HFFc6 (cell line): ENCODE measurements at regions not wholly inside any gene's neighbourhood (a gene's known extent, or its start where the extent isn't known, plus 50 kb on each side); places are given as distances from the start of the nearest gene placed in this dataset.

ENCODE experiments used
- DNase-seq: peaks from one replicate; pipeline ENCODE4 v3.0.0-alpha.2; 2018
- H3K27ac Mint-ChIP-seq: 2 replicates; pipeline ENCODE4 v1.8.0; 2020; ENCODE audit warnings: mild to moderate bottlenecking, mixed read lengths
- H3K27me3 Mint-ChIP-seq: 2 replicates; pipeline ENCODE4 v1.8.0; 2021; ENCODE audit warnings: mild to moderate bottlenecking, moderate library complexity, mixed read lengths; ENCODE audit not compliant: insufficient read depth
- H3K36me3 Mint-ChIP-seq: 2 replicates; pipeline ENCODE4 v1.8.0; 2021; ENCODE audit warnings: low read depth, mixed read lengths
- H3K4me1 Mint-ChIP-seq: 2 replicates; pipeline ENCODE4 v1.8.0; 2020; ENCODE audit warnings: low read depth, mixed read lengths
- H3K4me3 Mint-ChIP-seq: 2 replicates; pipeline ENCODE4 v1.8.0; 2020; ENCODE audit warnings: mild to moderate bottlenecking, moderate library complexity, mixed read lengths
- H3K9me3 Mint-ChIP-seq: 2 replicates; pipeline ENCODE4 v1.8.0; 2020; ENCODE audit warnings: mild to moderate bottlenecking, mixed read lengths
- TF ChIP-seq, protein P1 (sequence below): fragments of 200-600 bp; sonication (generic); IDR thresholded peaks from 2 replicates; pipeline ENCODE4 v1.5.0; 2021; ENCODE audit warnings: antibody characterized with exemption, mild to moderate bottlenecking

DNA sequence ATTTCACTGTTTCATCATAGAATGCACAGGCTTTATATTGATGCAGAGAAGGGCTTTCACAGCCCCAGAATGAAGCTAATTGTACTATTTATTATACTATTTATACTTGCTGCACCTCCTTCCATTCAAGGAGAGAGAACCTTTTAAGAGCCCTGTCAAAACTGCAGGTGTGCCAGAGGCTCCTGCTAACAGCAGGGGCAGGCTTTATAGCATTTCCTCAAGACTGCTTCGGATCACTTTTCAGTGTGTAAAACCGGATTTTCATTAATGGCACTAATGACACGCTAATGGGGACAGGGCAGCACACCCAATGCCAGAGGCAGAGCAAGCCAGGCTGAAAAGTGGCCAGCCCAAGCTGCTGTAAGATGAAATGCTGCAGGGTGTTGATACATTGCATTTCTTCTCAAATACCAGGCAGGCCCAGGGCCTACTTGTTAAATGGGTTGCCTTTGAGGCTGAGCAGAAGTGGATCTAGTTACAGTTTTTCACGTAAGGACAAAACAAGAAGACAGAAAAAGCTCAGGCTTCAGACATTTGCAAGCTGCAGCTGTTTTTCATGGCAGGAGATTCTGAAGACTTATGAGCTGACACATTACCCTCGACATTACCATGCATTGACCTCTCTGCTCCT, 487.7 kb upstream of the BTBD3 start:
- Mint-ChIP-seq H3K27ac (no peak overlapping the region), H3K9me3 (peaks cover 3% of the 10 kb centered on the region; the same call in 1 of the 2 replicates), H3K4me3 (no peak overlapping the region), H3K36me3 (no peaks in the 10 kb centered on the region), H3K4me1 (peaks cover 5% of the 10 kb centered on the region; the same call in 1 of the 2 replicates), H3K27me3 (no peaks in the 10 kb centered on the region; the same call in none of the 2 replicates)
- no peak for DNase-seq
- TF ChIP-seq, protein P1, sequence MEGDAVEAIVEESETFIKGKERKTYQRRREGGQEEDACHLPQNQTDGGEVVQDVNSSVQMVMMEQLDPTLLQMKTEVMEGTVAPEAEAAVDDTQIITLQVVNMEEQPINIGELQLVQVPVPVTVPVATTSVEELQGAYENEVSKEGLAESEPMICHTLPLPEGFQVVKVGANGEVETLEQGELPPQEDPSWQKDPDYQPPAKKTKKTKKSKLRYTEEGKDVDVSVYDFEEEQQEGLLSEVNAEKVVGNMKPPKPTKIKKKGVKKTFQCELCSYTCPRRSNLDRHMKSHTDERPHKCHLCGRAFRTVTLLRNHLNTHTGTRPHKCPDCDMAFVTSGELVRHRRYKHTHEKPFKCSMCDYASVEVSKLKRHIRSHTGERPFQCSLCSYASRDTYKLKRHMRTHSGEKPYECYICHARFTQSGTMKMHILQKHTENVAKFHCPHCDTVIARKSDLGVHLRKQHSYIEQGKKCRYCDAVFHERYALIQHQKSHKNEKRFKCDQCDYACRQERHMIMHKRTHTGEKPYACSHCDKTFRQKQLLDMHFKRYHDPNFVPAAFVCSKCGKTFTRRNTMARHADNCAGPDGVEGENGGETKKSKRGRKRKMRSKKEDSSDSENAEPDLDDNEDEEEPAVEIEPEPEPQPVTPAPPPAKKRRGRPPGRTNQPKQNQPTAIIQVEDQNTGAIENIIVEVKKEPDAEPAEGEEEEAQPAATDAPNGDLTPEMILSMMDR = no peak

DNA sequence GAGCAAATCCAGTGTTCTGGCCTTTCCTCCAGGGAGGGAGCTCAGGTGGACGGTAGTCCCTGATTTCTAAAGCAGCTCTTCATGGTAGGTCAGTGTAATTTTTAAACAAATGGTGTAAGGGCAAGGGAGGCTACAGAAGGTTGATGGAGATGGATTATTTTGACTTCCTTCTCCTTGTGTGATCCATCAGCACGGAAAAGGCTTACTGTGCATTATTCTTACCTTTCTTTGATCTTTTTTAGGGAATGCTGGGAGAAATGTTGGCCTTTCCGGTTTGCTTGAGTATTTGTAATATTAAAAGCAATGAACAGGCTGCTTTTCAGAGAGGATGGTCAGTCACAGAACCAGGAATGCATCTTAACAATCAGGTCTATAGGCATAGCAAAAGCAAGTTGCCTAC, 487.0 kb upstream of the BTBD3 start:
- Mint-ChIP-seq H3K36me3 (no peaks in the 10 kb centered on the region), H3K4me1 (peaks cover 5% of the 10 kb centered on the region; the same call in 1 of the 2 replicates), H3K27me3 (no peaks in the 10 kb centered on the region; the same call in none of the 2 replicates), H3K27ac (no peak overlapping the region), H3K4me3 (no peak overlapping the region), H3K9me3 (peaks cover 8% of the 10 kb centered on the region; the same call in 1 of the 2 replicates)
- TF ChIP-seq, protein P1 = no peak
- no peak for DNase-seq

DNA sequence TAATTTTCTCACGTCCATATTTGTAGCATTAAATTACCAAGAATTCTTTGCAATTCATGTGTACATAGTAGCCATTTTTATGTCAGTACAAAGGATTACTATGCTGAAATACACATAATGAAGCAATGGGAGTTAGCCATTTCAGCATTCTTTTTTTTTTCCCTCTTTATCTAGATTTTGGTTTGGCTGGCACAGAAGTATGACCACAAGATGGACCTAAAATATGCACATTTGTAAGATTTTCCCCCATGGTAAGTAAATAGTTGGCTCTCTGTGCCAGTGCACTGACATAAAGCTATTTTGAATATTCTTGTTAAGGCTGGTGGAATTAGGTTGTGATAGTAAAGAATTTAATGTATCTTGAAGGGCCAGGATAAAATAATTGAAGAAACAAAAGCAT, 486.1 kb upstream of the BTBD3 start:
- Mint-ChIP-seq H3K27ac (no peak overlapping the region), H3K36me3 (no peaks in the 10 kb centered on the region; the same call in 1 of the 2 replicates), H3K4me3 (no peak overlapping the region), H3K9me3 (peaks cover 17% of the 10 kb centered on the region), H3K4me1 (peaks cover 5% of the 10 kb centered on the region; the same call in 1 of the 2 replicates), H3K27me3 (no peaks in the 10 kb centered on the region; the same call in 1 of the 2 replicates)
- TF ChIP-seq, protein P1 = no peak
- no peak for DNase-seq

DNA sequence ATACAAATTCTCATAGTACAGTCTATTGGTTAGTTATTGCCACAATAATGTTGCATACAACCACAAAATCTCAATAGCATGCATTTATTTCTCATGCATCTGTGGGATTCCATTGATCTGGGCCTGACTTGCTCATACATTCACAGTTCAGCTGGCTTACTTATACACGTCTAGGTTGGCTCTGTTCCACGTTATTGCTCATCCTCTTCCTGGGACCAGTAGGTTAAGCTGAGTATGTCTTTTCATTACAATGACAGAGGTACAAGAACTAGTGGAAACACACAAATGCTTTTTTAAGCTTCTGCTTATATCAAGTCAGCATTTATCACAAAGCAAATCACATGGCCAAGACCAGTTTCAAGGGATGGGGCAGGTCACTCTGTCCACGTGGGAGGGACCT, 485.3 kb upstream of the BTBD3 start:
- Mint-ChIP-seq H3K36me3 (no peaks in the 10 kb centered on the region; the same call in 1 of the 2 replicates), H3K4me1 (peaks cover 5% of the 10 kb centered on the region; the same call in 1 of the 2 replicates), H3K27ac (no peak overlapping the region), H3K9me3 (peaks cover 22% of the 10 kb centered on the region), H3K4me3 (no peak overlapping the region), H3K27me3 (no peaks in the 10 kb centered on the region; the same call in 1 of the 2 replicates)
- DNase-seq = peak; percentile 40
- TF ChIP-seq, protein P1 = no peak

DNA sequence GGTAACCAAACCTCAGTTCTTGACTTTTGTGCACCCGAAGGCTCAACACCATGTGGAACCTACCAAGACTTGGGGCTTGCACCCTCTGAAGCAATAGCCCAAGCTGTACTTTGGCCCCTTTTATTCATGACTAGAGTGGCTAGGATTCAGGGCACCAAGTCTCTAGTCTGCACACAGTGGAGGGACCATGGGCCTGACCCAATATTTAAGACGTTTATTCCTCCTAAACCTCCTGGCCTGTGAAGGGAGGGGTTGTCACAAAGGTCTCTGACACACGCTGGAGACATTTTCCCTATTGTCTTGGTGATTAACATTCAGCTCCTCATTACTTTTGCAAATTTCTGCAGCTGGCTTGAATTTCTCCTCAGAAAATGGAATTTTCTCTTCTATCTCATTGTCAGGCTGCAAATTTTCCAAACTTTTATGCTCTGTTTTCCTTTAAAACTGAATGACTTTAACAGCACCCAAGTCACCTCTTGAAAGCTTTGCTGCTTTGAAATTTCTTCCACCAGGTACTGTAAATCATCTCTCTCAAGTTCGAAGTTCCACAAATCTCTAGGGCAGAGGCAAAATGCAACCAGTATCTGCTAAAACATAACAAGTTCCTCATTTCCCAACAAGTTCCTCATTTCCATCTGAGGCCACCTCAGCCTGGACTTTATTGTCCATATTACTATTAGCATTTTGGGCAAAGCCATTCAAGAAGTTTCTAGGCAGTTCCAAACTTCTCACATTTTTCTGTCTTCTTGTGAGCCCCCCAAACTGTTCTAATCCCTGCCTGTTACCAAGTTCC, 481.4 kb upstream of the BTBD3 start:
- H3K27ac Mint-ChIP-seq = no peak overlapping the region
- peaks cover 22% of the 10 kb centered on the region for H3K9me3 Mint-ChIP-seq
- DNase-seq = no peak
- TF ChIP-seq, protein P1 = no peak
- H3K4me3 Mint-ChIP-seq = no peak overlapping the region
- H3K36me3 Mint-ChIP-seq = no peaks in the 10 kb centered on the region; the same call in 1 of the 2 replicates
- peaks cover 5% of the 10 kb centered on the region; the same call in 1 of the 2 replicates for H3K4me1 Mint-ChIP-seq
- no peaks in the 10 kb centered on the region; the same call in 1 of the 2 replicates for H3K27me3 Mint-ChIP-seq
